GM18909 (cell line): ENCODE measurements at regions not wholly inside any gene's neighbourhood (a gene's known extent, or its start where the extent isn't known, plus 50 kb on each side); places are given as distances from the start of the nearest gene placed in this dataset.

Experiments used
- ATAC-seq: cut with Tn5 transposase; IDR thresholded peaks from one replicate; pipeline ENCODE4 v1.9.1; 2021; ENCODE audit warnings: mild to moderate bottlenecking; ENCODE audit not compliant: unreplicated experiment, poor library complexity

GRCh38 chr15:66848116-66848515 lies 146.1 kb downstream of the SMAD6 start:
- no peak for ATAC-seq

GRCh38 chr15:66848686-66849392 lies 146.8 kb downstream of the SMAD6 start:
- no peak for ATAC-seq

GRCh38 chr15:66849393-66849745 lies 147.3 kb downstream of the SMAD6 start:
- ATAC-seq, result no peak

GRCh38 chr15:66849746-66850077 lies 147.7 kb downstream of the SMAD6 start:
- ATAC-seq, result no peak

- ATAC-seq, result no peak
These were observed 148.3 kb downstream of the SMAD6 start for GRCh38 chr15:66850078-66850991.

GRCh38 chr15:66850996-66851310 lies 148.9 kb downstream of the SMAD6 start:
- ATAC-seq, result no peak

- peak; percentile 72 for ATAC-seq
These were observed 149.5 kb downstream of the SMAD6 start for GRCh38 chr15:66851311-66852063.

- no peak for ATAC-seq
These were observed 150.2 kb downstream of the SMAD6 start for GRCh38 chr15:66852064-66852905.

GRCh38 chr15:66854012-66854965 lies 152.3 kb downstream of the SMAD6 start:
- no peak for ATAC-seq

GRCh38 chr15:66855041-66855440 lies 153.0 kb downstream of the SMAD6 start:
- ATAC-seq, result no peak

GRCh38 chr15:66857694-66858093 lies 155.7 kb downstream of the SMAD6 start:
- no peak for ATAC-seq

- no peak for ATAC-seq
These were observed 156.6 kb downstream of the SMAD6 start for GRCh38 chr15:66858423-66859207.

GRCh38 chr15:66859688-66860253 lies 157.7 kb downstream of the SMAD6 start:
- no peak for ATAC-seq

- ATAC-seq, result no peak
These were observed 158.8 kb downstream of the SMAD6 start for GRCh38 chr15:66860844-66861243.

GRCh38 chr15:66862111-66862939 lies 160.3 kb downstream of the SMAD6 start:
- ATAC-seq, result no peak

GRCh38 chr15:66862940-66863335 lies 160.9 kb downstream of the SMAD6 start:
- ATAC-seq, result no peak

- ATAC-seq, result no peak
These were observed 161.5 kb downstream of the SMAD6 start for GRCh38 chr15:66863390-66864085.
